ENCODE measurements at regions not wholly inside any gene's neighbourhood (a gene's known extent, or its start where the extent isn't known, plus 50 kb on each side); places are given as distances from the start of the nearest gene placed in this dataset.

GRCh38 chr3:178436773-178437172 lies 99.5 kb upstream of the KCNMB2 start:
- TF ChIP-seq CTCF (IDR thresholded peaks at IDR 0.05), result peak in 2 of 3 donors; percentile 21
- no peak for TF ChIP-seq POLR2A (IDR thresholded peaks at IDR 0.05)

All from ovary (tissue), 3 donors.